DND-41 (cell line): ENCODE measurements at regions not wholly inside any gene's neighbourhood (a gene's known extent, or its start where the extent isn't known, plus 50 kb on each side); places are given as distances from the start of the nearest gene placed in this dataset.

ENCODE experiments used
- EZH2 ChIP-seq: IDR thresholded peaks from 3 replicates; pipeline ENCODE4 v1.6.1; 2012; ENCODE audit warnings: borderline replicate concordance, low read depth, mild to moderate bottlenecking, moderate library complexity, low read length, inconsistent platforms; ENCODE audit not compliant: severe bottlenecking
- TF ChIP-seq, protein P1 (sequence below): IDR thresholded peaks from 2 replicates; pipeline ENCODE4 v1.5.1; 2012; ENCODE audit warnings: borderline replicate concordance, low read length, moderate library complexity, mild to moderate bottlenecking; ENCODE audit not compliant: poor library complexity, severe bottlenecking; ENCODE audit errors: extremely low read depth

DNA sequence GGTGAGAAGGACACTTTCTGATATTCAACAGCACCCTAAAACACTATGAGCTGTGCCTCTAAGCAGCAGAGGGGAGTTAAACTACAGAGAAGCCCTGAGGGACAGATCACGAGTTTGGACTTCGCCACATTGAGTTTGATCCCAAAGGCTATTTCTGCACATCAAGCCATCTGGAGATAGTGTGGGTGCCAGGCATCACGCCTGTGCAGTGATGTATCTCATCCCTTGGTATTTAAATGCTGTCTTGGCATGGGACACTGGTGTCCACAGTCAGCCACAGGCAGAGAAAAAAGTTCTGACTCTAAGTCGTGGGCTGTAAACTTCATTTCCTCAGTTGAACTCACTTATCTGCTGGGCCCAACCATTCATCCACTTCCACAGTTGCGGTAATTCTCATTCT is 742.3 kb upstream of the CELF4 start:
- TF ChIP-seq, protein P1, sequence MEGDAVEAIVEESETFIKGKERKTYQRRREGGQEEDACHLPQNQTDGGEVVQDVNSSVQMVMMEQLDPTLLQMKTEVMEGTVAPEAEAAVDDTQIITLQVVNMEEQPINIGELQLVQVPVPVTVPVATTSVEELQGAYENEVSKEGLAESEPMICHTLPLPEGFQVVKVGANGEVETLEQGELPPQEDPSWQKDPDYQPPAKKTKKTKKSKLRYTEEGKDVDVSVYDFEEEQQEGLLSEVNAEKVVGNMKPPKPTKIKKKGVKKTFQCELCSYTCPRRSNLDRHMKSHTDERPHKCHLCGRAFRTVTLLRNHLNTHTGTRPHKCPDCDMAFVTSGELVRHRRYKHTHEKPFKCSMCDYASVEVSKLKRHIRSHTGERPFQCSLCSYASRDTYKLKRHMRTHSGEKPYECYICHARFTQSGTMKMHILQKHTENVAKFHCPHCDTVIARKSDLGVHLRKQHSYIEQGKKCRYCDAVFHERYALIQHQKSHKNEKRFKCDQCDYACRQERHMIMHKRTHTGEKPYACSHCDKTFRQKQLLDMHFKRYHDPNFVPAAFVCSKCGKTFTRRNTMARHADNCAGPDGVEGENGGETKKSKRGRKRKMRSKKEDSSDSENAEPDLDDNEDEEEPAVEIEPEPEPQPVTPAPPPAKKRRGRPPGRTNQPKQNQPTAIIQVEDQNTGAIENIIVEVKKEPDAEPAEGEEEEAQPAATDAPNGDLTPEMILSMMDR: no peak
- no peak for TF ChIP-seq EZH2
